ENCODE measurements at regions not wholly inside any gene's neighbourhood (a gene's known extent, or its start where the extent isn't known, plus 50 kb on each side); places are given as distances from the start of the nearest gene placed in this dataset.

- Histone ChIP-seq H4K20me1 (ENCODE audit: insufficient read depth, low read length) (no peaks in the 10 kb centered on the region), H3K9ac (ENCODE audit: low read depth, low read length) (peak overlapping the region; percentile 15; the same call in 1 of the 2 replicates), H3K4me1 (ENCODE audit: control insufficient read depth, insufficient read depth, low read length) (peaks cover 9% of the 10 kb centered on the region), H2BK15ac (ENCODE audit: low read depth, low read length) (peak overlapping the region; percentile 93), H3K9me3 (ENCODE audit: control insufficient read depth, insufficient read depth, low read length) (no peaks in the 10 kb centered on the region), H2AK5ac (ENCODE audit: low read depth, low read length) (peak overlapping the region; percentile 76), H3K4me2 (ENCODE audit: low read depth, low read length) (peak overlapping the region; percentile 31; the same call in 1 of the 2 replicates), H3K4ac (ENCODE audit: low read depth, low read length) (peak overlapping the region; percentile 84), H4K8ac (ENCODE audit: low read depth in 2 of 2, low read length in 2 of 2) (peak overlapping the region; percentile 83 to 93), H2BK120ac (ENCODE audit: low read depth, low read length) (peak overlapping the region; percentile 91), H3K27me3 (ENCODE audit: control insufficient read depth, insufficient read depth, low read length) (no peaks in the 10 kb centered on the region), H3K79me1 (ENCODE audit: low read depth in 1 of 2, low read length in 2 of 2) (no peaks in the 10 kb centered on the region), H4K91ac (ENCODE audit: insufficient read depth, low read depth, low read length) (peak overlapping the region; percentile 77), H2AFZ (replicated peaks; ENCODE audit: low read length, poor library complexity) (no peak overlapping the region), H3K9me1 (ENCODE audit: insufficient read depth, low read length) (no peaks in the 10 kb centered on the region), H3K14ac (replicated peaks; ENCODE audit: low read depth, low read length) (peak overlapping the region; percentile 57), H3K56ac (ENCODE audit: extremely low read depth, insufficient read depth, low read length) (peak overlapping the region; percentile 60), H3K36me3 (ENCODE audit: control insufficient read depth, insufficient read depth, low read length) (no peaks in the 10 kb centered on the region), H2BK5ac (ENCODE audit: low read depth, low read length, poor library complexity, severe bottlenecking) (peak overlapping the region; percentile 95), H3K23ac (ENCODE audit: low read depth, low read length) (peak overlapping the region; percentile 69), H2BK20ac (ENCODE audit: low read depth, low read length) (peak overlapping the region; percentile 92), H4K5ac (ENCODE audit: low read depth, low read length) (peak overlapping the region; percentile 87), H3K27ac (ENCODE audit: insufficient read depth, low read length) (peak overlapping the region; percentile 80), H2AK9ac (replicated peaks; ENCODE audit: low read depth, low read length, poor library complexity) (no peak overlapping the region), H3K18ac (ENCODE audit: low read depth, low read length) (peak overlapping the region; percentile 90), H3K4me3 (ENCODE audit: insufficient read depth, low read depth, low read length) (no peak overlapping the region)
- no peak; the same call in 1 of the 2 replicates for ATAC-seq (ENCODE audit: low read depth)
- dilution Hi-C loops (cut with HindIII; ENCODE audit: low sequenced_read_pairs, unreplicated experiment) (no loop called here), in situ Hi-C loops (cut with MboI; ENCODE audit: low sequenced_read_pairs) (no loop called here), intact Hi-C loops (cut with micrococcal nuclease) (loop anchor here (10.0 kb wide), 1 partner anchor 311 kb away; no protein-coding TSS in a partner anchor)
- ChIA-PET CTCF (no interaction called here), POLR2A (ENCODE audit: unreplicated experiment) (no interaction called here)
- WGBS, 2 experiments (ENCODE audit: extremely low coverage in 2 of 2, insufficient read length in 1 of 2): no CpG with 5 or more reads among the region's 2 CpGs
- DNase-seq: no peak
- no peak for TF ChIP-seq POLR2A (IDR thresholded peaks at IDR 0.05; ENCODE audit: low read depth, low read length)
- TF ChIP-seq MAZ (IDR thresholded peaks at IDR 0.05; ENCODE audit: borderline replicate concordance, low read depth, low read length): no peak
- TF ChIP-seq MXI1 (IDR thresholded peaks at IDR 0.05; ENCODE audit: borderline replicate concordance, low read depth, low read length): no peak
- TF ChIP-seq USF2 (IDR thresholded peaks at IDR 0.05; ENCODE audit: low read depth, low read length): no peak
- no peak for TF ChIP-seq RFX5 (IDR thresholded peaks at IDR 0.05; ENCODE audit: low read depth, low read length)
- TF ChIP-seq, protein P1, sequence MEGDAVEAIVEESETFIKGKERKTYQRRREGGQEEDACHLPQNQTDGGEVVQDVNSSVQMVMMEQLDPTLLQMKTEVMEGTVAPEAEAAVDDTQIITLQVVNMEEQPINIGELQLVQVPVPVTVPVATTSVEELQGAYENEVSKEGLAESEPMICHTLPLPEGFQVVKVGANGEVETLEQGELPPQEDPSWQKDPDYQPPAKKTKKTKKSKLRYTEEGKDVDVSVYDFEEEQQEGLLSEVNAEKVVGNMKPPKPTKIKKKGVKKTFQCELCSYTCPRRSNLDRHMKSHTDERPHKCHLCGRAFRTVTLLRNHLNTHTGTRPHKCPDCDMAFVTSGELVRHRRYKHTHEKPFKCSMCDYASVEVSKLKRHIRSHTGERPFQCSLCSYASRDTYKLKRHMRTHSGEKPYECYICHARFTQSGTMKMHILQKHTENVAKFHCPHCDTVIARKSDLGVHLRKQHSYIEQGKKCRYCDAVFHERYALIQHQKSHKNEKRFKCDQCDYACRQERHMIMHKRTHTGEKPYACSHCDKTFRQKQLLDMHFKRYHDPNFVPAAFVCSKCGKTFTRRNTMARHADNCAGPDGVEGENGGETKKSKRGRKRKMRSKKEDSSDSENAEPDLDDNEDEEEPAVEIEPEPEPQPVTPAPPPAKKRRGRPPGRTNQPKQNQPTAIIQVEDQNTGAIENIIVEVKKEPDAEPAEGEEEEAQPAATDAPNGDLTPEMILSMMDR (conservative IDR thresholded peaks at IDR 0.05; ENCODE audit: low read depth, low read length): no peak
- TF ChIP-seq SMC3 (IDR thresholded peaks at IDR 0.05; ENCODE audit: low read depth, low read length): no peak
- TF ChIP-seq CEBPB (IDR thresholded peaks at IDR 0.05; ENCODE audit: low read depth, low read length): no peak
- TF ChIP-seq BHLHE40 (IDR thresholded peaks at IDR 0.05; ENCODE audit: low read depth, low read length): no peak
- TF ChIP-seq CHD1 (IDR thresholded peaks at IDR 0.05; ENCODE audit: low read depth, low read length): no peak
- no peak for TF ChIP-seq MAFK (IDR thresholded peaks at IDR 0.05; ENCODE audit: low read depth, low read length)
- TF ChIP-seq NFE2L2 (IDR thresholded peaks at IDR 0.05; ENCODE audit: low read depth, low read length): no peak
- TF ChIP-seq FOS (IDR thresholded peaks at IDR 0.05; ENCODE audit: low read depth, low read length): no peak
- TF ChIP-seq, protein P2, sequence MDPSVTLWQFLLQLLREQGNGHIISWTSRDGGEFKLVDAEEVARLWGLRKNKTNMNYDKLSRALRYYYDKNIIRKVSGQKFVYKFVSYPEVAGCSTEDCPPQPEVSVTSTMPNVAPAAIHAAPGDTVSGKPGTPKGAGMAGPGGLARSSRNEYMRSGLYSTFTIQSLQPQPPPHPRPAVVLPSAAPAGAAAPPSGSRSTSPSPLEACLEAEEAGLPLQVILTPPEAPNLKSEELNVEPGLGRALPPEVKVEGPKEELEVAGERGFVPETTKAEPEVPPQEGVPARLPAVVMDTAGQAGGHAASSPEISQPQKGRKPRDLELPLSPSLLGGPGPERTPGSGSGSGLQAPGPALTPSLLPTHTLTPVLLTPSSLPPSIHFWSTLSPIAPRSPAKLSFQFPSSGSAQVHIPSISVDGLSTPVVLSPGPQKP (IDR thresholded peaks at IDR 0.05; ENCODE audit: borderline replicate concordance, low read depth, low read length): no peak
- TF ChIP-seq RCOR1 (IDR thresholded peaks at IDR 0.05; ENCODE audit: insufficient replicate concordance, low read length): no peak
- no peak for TF ChIP-seq RAD21 (IDR thresholded peaks at IDR 0.05; ENCODE audit: low read length)
- BruUV-seq (replicated peaks): no TSS peak
These were observed 2020.6 kb upstream of the PCDH20 start for GRCh38 chr13:63436325-63436668.
